Ishikawa (cell line): ENCODE measurements at regions not wholly inside any gene's neighbourhood (a gene's known extent, or its start where the extent isn't known, plus 50 kb on each side); places are given as distances from the start of the nearest gene placed in this dataset.
A peak's percentile ranks its signal among the peaks of the same experiment; 100 is the strongest.

Source experiments
- CEBPB ChIP-seq: IDR thresholded peaks from 2 replicates; pipeline ENCODE4 v1.6.1; 2012
- CREB1 ChIP-seq: IDR thresholded peaks from 2 replicates; pipeline ENCODE4 v1.6.1; 2012; ENCODE audit warnings: low read depth
- EGR1 ChIP-seq: IDR thresholded peaks from 2 replicates; pipeline ENCODE4 v1.6.1; 2012
- EP300 ChIP-seq: IDR thresholded peaks from 2 replicates; pipeline ENCODE4 v1.6.1; 2012; ENCODE audit warnings: borderline replicate concordance
- FOXM1 ChIP-seq: IDR thresholded peaks from 2 replicates; pipeline ENCODE4 v1.6.1; 2012; ENCODE audit warnings: low read depth, borderline replicate concordance
- MAX ChIP-seq: IDR thresholded peaks from 2 replicates; pipeline ENCODE4 v1.6.1; 2012
- RAD21 ChIP-seq: IDR thresholded peaks from 2 replicates; pipeline ENCODE4 v1.6.1; 2012; ENCODE audit warnings: low read depth
- REST ChIP-seq: IDR thresholded peaks from 2 replicates; pipeline ENCODE4 v1.6.1; 2012; ENCODE audit warnings: low read depth, mild to moderate bottlenecking
- TAF1 ChIP-seq: IDR thresholded peaks from 2 replicates; pipeline ENCODE4 v1.6.1; 2012; ENCODE audit warnings: low read depth, mild to moderate bottlenecking
- TCF12 ChIP-seq: IDR thresholded peaks from 2 replicates; pipeline ENCODE4 v1.6.1; 2012; ENCODE audit warnings: low read depth
- TEAD4 ChIP-seq: IDR thresholded peaks from 2 replicates; pipeline ENCODE4 v1.6.1; 2012
- USF1 ChIP-seq: IDR thresholded peaks from 2 replicates; pipeline ENCODE4 v1.6.1; 2012
- YY1 ChIP-seq: IDR thresholded peaks from 2 replicates; pipeline ENCODE4 v1.6.1; 2012; ENCODE audit warnings: low read depth
- ZBTB7A ChIP-seq: IDR thresholded peaks from 2 replicates; pipeline ENCODE4 v1.6.1; 2012; ENCODE audit warnings: low read depth

- TF ChIP-seq CEBPB (no peak), RAD21 (no peak), EGR1 (no peak), TEAD4 (no peak), YY1 (no peak), TAF1 (no peak), EP300 (no peak), TCF12 (no peak), REST (peak; percentile 78), ZBTB7A (no peak), MAX (no peak), CREB1 (no peak), FOXM1 (no peak), USF1 (no peak)
Observed at GRCh38 chr3:71977525-71977924, 192.6 kb upstream of the PROK2 start.
